ENCODE measurements at regions not wholly inside any gene's neighbourhood (a gene's known extent, or its start where the extent isn't known, plus 50 kb on each side); places are given as distances from the start of the nearest gene placed in this dataset.

- Mint-ChIP-seq H3K9me3 (no peaks in the 10 kb centered on the region), H3K4me3 (no peak overlapping the region), H3K27me3 (no peaks in the 10 kb centered on the region), H3K36me3 (peaks cover 4% of the 10 kb centered on the region), H3K4me1 (peaks cover 65% of the 10 kb centered on the region), H3K27ac (peak overlapping the region; percentile 94)
- no peak for ATAC-seq (ENCODE audit: low read depth)
- no peak for DNase-seq (ENCODE audit: low spot score in 2 of 2)
These were observed 278.0 kb upstream of the KLF14 start for GRCh38 chr7:131011976-131012375.

DNA sequence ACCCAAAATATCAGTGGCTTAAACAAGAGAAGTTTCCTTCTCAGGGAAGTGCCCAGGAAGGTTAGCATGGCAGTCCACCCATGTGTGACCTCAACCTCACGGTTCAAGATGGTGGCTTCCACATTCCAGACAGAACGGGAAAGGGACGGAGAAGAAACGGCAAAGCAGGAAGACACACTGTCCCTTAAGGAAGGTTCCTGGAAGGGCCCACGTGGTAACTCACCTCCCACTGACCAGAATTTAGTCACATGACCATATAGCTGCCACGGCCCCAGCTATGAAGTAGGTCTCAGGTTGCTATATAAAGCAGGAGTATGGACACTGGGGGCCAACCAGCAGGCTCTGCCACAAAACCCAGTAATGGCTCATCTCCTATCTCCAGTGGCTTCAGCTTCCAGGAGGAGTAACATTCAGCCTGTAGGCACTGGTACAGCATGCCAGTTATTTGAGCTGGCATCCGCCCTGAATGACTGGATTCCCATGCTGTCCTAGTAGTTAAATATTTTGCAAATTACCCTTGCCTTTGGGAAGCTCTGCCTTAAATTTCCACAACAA lies 278.5 kb upstream of the KLF14 start:
- ATAC-seq (ENCODE audit: low read depth) (no peak), DNase-seq (ENCODE audit: low spot score in 2 of 2) (no peak)

DNA sequence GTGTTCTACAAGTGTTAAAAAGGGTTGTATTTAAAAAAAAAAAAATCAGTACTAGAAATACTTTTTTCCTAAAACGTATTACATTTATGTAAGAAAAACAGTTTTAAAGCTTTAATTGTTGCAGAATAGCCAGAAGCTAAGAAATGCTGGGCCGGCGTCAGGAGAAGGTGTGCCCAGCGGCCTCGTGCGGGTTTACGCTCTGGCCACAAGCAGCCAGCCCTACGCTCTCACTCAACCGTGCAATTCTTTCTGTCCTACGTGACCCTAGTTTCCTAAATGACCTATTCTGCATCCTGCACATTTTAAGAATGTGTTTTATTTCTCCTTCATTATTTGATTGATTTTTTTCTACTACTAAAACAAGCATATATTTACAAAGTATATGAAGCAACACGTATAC lies 279.7 kb upstream of the KLF14 start:
- H3K36me3 Mint-ChIP-seq, result peaks cover 14% of the 10 kb centered on the region
- H3K4me1 Mint-ChIP-seq, result peaks cover 64% of the 10 kb centered on the region
- H3K27ac Mint-ChIP-seq, result peak overlapping the region; percentile 69
- DNase-seq (ENCODE audit: low spot score in 2 of 2), result no peak
- peak overlapping the region; percentile 3 for H3K4me3 Mint-ChIP-seq
- H3K9me3 Mint-ChIP-seq, result no peaks in the 10 kb centered on the region
- no peaks in the 10 kb centered on the region for H3K27me3 Mint-ChIP-seq
- ATAC-seq (ENCODE audit: low read depth), result no peak

More for the DNA sequence above, 278.5 kb upstream of the KLF14 start:
- Mint-ChIP-seq H3K36me3 (peaks cover 6% of the 10 kb centered on the region), H3K9me3 (no peaks in the 10 kb centered on the region), H3K4me1 (peaks cover 62% of the 10 kb centered on the region), H3K27me3 (no peaks in the 10 kb centered on the region), H3K4me3 (peak overlapping the region; percentile 52), H3K27ac (peak overlapping the region; percentile 94)

- ATAC-seq (ENCODE audit: low read depth) (no peak), DNase-seq (ENCODE audit: low spot score in 2 of 2) (no peak)
- Mint-ChIP-seq H3K4me3 (no peak overlapping the region), H3K36me3 (peaks cover 15% of the 10 kb centered on the region), H3K27me3 (no peaks in the 10 kb centered on the region), H3K27ac (peak overlapping the region; percentile 69), H3K4me1 (peaks cover 51% of the 10 kb centered on the region), H3K9me3 (no peaks in the 10 kb centered on the region)
These were observed 281.1 kb upstream of the KLF14 start for GRCh38 chr7:131014906-131015656.

DNA sequence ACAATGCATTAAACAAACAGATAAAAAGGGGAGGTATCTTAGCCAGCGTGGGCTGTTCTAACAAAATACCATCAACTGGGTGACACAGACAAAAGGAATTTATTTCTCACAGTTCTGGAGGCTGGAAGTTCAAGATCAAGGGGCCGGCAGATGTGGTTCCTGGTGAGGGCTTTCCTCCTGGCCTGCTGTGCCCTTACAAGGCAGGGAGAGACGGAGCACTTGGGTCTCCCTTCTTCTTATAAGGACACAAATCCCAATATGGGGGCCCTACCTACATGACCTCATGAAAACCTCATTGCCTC lies 281.6 kb upstream of the KLF14 start:
- no peak for DNase-seq (ENCODE audit: low spot score in 2 of 2)
- Mint-ChIP-seq H3K4me3 (no peak overlapping the region), H3K9me3 (no peaks in the 10 kb centered on the region), H3K27me3 (no peaks in the 10 kb centered on the region), H3K4me1 (peaks cover 50% of the 10 kb centered on the region), H3K36me3 (peaks cover 17% of the 10 kb centered on the region), H3K27ac (peak overlapping the region; percentile 35)
- no peak for ATAC-seq (ENCODE audit: low read depth)

- Mint-ChIP-seq H3K36me3 (peaks cover 17% of the 10 kb centered on the region), H3K9me3 (no peaks in the 10 kb centered on the region), H3K4me3 (no peak overlapping the region), H3K4me1 (peaks cover 48% of the 10 kb centered on the region), H3K27me3 (no peaks in the 10 kb centered on the region), H3K27ac (peak overlapping the region; percentile 35)
- ATAC-seq (ENCODE audit: low read depth) (no peak), DNase-seq (ENCODE audit: low spot score in 2 of 2) (no peak)
These were observed 282.2 kb upstream of the KLF14 start for GRCh38 chr7:131016230-131016629.

GRCh38 chr7:131019351-131019750 lies 285.3 kb upstream of the KLF14 start:
- Mint-ChIP-seq H3K27me3 (no peaks in the 10 kb centered on the region), H3K36me3 (peaks cover 27% of the 10 kb centered on the region), H3K9me3 (peaks cover 3% of the 10 kb centered on the region), H3K4me1 (peaks cover 41% of the 10 kb centered on the region), H3K4me3 (no peak overlapping the region), H3K27ac (peak overlapping the region; percentile 10)
- DNase-seq (ENCODE audit: low spot score in 2 of 2), result no peak
- no peak for ATAC-seq (ENCODE audit: low read depth)

GRCh38 chr7:131020759-131021261 lies 286.8 kb upstream of the KLF14 start:
- H3K27ac Mint-ChIP-seq, result peak overlapping the region; percentile 69
- peaks cover 26% of the 10 kb centered on the region for H3K36me3 Mint-ChIP-seq
- peaks cover 40% of the 10 kb centered on the region for H3K4me1 Mint-ChIP-seq
- H3K9me3 Mint-ChIP-seq, result peaks cover 3% of the 10 kb centered on the region
- H3K4me3 Mint-ChIP-seq, result peak overlapping the region; percentile 50
- DNase-seq (ENCODE audit: low spot score in 2 of 2) (no peak), ATAC-seq (ENCODE audit: low read depth) (peak; percentile 41)
- no peaks in the 10 kb centered on the region for H3K27me3 Mint-ChIP-seq

DNA sequence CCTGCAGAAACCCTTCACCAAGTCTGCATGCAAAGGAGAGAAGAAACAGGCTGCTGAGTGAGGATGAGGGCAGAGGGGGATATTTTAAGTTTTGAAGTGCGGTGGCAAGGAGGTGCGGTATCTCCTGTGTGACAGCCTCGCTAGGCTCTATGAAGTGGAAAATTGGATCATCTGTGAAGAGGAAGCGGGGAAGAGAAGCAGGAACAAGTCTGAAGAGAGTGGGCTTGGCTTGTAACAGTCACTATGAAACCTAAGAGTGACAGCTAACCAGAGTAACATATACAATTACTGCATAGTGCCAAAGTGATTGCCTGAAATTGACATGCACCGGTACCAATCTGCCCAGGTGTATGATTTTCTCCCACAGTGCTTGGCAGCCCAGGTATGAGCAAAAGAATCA lies 287.5 kb upstream of the KLF14 start:
- peaks cover 41% of the 10 kb centered on the region for H3K4me1 Mint-ChIP-seq
- peak overlapping the region; percentile 69 for H3K27ac Mint-ChIP-seq
- H3K36me3 Mint-ChIP-seq, result peaks cover 25% of the 10 kb centered on the region
- peak; percentile 21 for ATAC-seq (ENCODE audit: low read depth)
- DNase-seq (ENCODE audit: low spot score in 2 of 2), result no peak
- H3K27me3 Mint-ChIP-seq, result no peaks in the 10 kb centered on the region
- H3K9me3 Mint-ChIP-seq, result peaks cover 3% of the 10 kb centered on the region
- H3K4me3 Mint-ChIP-seq, result peak overlapping the region; percentile 50

DNA sequence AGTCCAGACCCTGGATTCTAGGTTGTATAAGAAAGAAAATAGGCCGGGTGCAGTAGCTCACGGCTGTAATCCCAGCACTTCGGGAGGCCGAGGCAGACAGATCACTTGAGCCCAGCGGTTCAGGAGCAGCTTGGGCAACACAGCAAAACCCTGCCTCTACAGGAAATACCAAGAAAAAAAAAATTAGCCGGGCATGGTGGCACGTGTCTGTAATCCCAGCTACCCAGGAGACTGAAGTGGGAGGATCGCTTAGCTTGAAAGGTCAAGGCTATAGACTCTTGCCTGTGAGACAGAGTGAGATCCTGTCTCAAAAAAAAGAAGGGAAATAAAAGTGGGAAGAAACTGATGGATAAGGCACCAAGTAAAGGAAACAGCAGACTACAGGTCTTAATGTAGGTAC lies 287.9 kb upstream of the KLF14 start:
- Mint-ChIP-seq H3K9me3 (peaks cover 3% of the 10 kb centered on the region), H3K4me1 (peaks cover 45% of the 10 kb centered on the region), H3K36me3 (peaks cover 25% of the 10 kb centered on the region), H3K27ac (peak overlapping the region; percentile 69), H3K4me3 (peak overlapping the region; percentile 50), H3K27me3 (no peaks in the 10 kb centered on the region)
- ATAC-seq (ENCODE audit: low read depth) (no peak), DNase-seq (ENCODE audit: low spot score in 2 of 2) (no peak)

DNA sequence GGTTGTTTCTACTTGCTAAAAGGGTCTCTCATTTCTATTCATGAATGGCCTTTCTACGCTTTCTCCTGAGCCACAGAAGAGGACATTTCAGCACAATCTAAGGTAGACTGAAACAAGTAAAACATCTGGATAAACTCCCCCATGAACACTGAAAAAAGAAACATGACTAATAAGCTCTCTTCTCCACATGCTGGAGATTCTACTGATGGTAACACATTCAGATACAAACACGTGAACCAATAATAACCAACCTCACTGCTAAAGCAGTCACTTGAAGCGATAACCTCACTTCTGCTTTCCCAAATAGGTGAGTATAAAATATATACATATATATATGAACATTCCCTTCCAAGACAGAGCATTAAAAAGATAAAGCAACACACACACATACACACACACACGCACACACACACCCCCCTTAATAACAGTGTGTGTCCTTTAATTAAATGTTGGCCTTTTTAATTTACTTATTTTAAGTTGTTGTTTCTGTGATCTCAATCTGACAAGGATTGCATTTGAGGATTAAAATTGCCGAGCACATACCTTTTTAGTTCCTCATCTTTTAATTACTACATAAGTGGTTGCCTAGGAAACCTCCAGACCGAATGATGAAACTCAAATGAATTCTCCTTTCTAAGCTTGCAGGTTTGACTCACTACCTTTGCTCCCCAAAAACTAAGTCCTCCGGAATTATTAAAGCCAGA lies 292.4 kb upstream of the KLF14 start:
- Mint-ChIP-seq H3K27ac (peak overlapping the region; percentile 96), H3K4me3 (peak overlapping the region; percentile 47), H3K4me1 (peaks cover 49% of the 10 kb centered on the region), H3K36me3 (peaks cover 14% of the 10 kb centered on the region), H3K27me3 (no peaks in the 10 kb centered on the region), H3K9me3 (peaks cover 3% of the 10 kb centered on the region)
- DNase-seq (ENCODE audit: low spot score in 2 of 2), result peak in 1 of 2 donors; percentile 38
- ATAC-seq (ENCODE audit: low read depth), result peak; percentile 72

DNA sequence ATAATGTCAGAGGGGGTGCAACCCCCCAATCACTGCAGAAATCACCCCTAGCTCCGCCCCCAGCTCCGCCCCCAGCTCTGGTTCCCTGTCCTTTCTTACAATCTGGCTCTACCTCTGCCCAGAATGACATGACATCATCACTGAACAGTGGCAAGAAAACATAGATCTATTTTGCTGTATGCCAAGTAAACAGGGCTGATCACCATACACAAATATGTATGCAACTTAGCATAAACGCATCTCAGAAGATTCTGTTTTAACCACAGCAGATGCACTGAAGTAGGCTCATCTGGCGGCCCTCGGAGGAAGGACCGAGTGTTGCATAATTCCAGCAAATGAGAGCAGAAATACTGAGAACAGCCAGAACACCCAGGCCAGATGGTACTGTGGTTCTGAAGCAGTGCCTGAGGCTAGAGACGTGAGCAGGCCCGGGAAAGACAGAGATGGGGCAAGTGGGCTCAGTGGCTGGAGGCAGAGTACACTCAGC lies 293.3 kb upstream of the KLF14 start:
- H3K36me3 Mint-ChIP-seq, result peaks cover 11% of the 10 kb centered on the region
- ATAC-seq (ENCODE audit: low read depth), result peak; percentile 27

GRCh38 chr7:131028295-131028694 lies 294.3 kb upstream of the KLF14 start:
- ATAC-seq (ENCODE audit: low read depth), result no peak
- Mint-ChIP-seq H3K9me3 (peaks cover 2% of the 10 kb centered on the region), H3K36me3 (peaks cover 7% of the 10 kb centered on the region), H3K4me1 (peaks cover 55% of the 10 kb centered on the region), H3K4me3 (peak overlapping the region; percentile 42), H3K27ac (peak overlapping the region; percentile 96), H3K27me3 (no peaks in the 10 kb centered on the region)
- DNase-seq (ENCODE audit: low spot score in 2 of 2), result no peak

More for the DNA sequence above, 293.3 kb upstream of the KLF14 start:
- H3K27me3 Mint-ChIP-seq, result no peaks in the 10 kb centered on the region
- peak overlapping the region; percentile 39 for H3K4me3 Mint-ChIP-seq
- H3K9me3 Mint-ChIP-seq, result peaks cover 3% of the 10 kb centered on the region
- peak overlapping the region; percentile 96 for H3K27ac Mint-ChIP-seq
- DNase-seq (ENCODE audit: low spot score in 2 of 2), result peak in 1 of 2 donors; percentile 31
- H3K4me1 Mint-ChIP-seq, result peaks cover 49% of the 10 kb centered on the region

DNA sequence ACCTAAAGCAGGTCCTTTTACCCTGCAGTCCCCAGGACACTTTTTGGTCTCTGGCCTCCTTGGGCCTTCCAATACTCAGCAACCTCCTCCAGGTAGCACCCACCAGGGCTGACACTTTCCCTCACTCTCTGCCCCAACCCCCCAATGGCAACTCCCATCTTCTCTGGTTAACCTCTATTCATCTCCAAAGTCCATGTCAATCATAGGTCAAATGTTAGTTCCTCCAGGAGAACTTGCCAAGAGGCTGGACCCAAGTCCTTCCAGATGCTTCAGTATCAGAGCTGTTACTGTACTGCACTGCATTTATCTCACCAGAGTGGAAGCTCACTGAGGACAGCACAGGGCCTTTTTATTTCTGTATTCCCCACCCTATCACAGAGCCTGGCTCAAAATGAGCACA lies 295.0 kb upstream of the KLF14 start:
- DNase-seq (ENCODE audit: low spot score in 2 of 2), result no peak
- Mint-ChIP-seq H3K27me3 (no peaks in the 10 kb centered on the region), H3K27ac (peak overlapping the region; percentile 96), H3K9me3 (peaks cover 1% of the 10 kb centered on the region), H3K4me1 (peaks cover 57% of the 10 kb centered on the region), H3K36me3 (peaks cover 4% of the 10 kb centered on the region), H3K4me3 (no peak overlapping the region)
- no peak for ATAC-seq (ENCODE audit: low read depth)

Data from memory B cell (primary cell).